Neuronal stem cell (in vitro differentiated cells): ENCODE measurements at regions not wholly inside any gene's neighbourhood (a gene's known extent, or its start where the extent isn't known, plus 50 kb on each side); places are given as distances from the start of the nearest gene placed in this dataset.
A peak's percentile ranks its signal among the peaks of the same experiment; 100 is the strongest.

Experiments
- DNase-seq: peaks from one replicate; pipeline ENCODE4 v3.0.0-alpha.2; 2013; ENCODE audit warnings: low spot score
- H2AFZ ChIP-seq: one replicate; pipeline ENCODE4 v1.6.1; 2013; ENCODE audit warnings: mild to moderate bottlenecking, low read length, inconsistent platforms
- H2AK5ac ChIP-seq: 2 replicates; pipeline ENCODE4 v1.6.1; 2013; ENCODE audit warnings: low read depth, mild to moderate bottlenecking, inconsistent platforms, low read length, moderate library complexity, mixed read lengths
- H2BK120ac ChIP-seq: 2 replicates; pipeline ENCODE4 v1.6.1; 2013; ENCODE audit warnings: low read depth, mild to moderate bottlenecking, inconsistent platforms, low read length, moderate library complexity, mixed read lengths
- H2BK12ac ChIP-seq: one replicate; pipeline ENCODE4 v1.6.1; 2013; ENCODE audit warnings: low read length, inconsistent platforms
- H2BK15ac ChIP-seq: 2 replicates; pipeline ENCODE4 v1.6.1; 2013; ENCODE audit warnings: mild to moderate bottlenecking, low read length, inconsistent platforms, mixed read lengths
- H2BK5ac ChIP-seq: one replicate; pipeline ENCODE4 v1.6.1; 2013; ENCODE audit warnings: inconsistent platforms, mild to moderate bottlenecking, low read length, moderate library complexity
- H3K14ac ChIP-seq: one replicate; pipeline ENCODE4 v1.6.1; 2013; ENCODE audit warnings: low read length, inconsistent platforms
- H3K18ac ChIP-seq: 2 replicates; pipeline ENCODE4 v1.6.1; 2013; ENCODE audit warnings: low read length, inconsistent platforms
- H3K23ac ChIP-seq: 2 replicates; pipeline ENCODE4 v1.6.1; 2013; ENCODE audit warnings: low read depth, mild to moderate bottlenecking, mixed read lengths, low read length, inconsistent platforms; ENCODE audit not compliant: poor library complexity
- H3K27ac ChIP-seq: replicated peaks from 3 replicates; pipeline ENCODE4 v1.5.1; 2013; ENCODE audit warnings: low read length, inconsistent platforms
- H3K27me3 ChIP-seq, 3 experiments: 2 replicates each; pipeline ENCODE4 v1.6.1; 2013; ENCODE audit warnings: low read length in 3 of 3, mild to moderate bottlenecking in 2 of 3, inconsistent platforms in 1 of 3, low read depth in 1 of 3, mixed read lengths in 1 of 3, moderate library complexity in 1 of 3; ENCODE audit not compliant: control insufficient read depth in 3 of 3, insufficient read depth in 3 of 3
- H3K36me3 ChIP-seq, 2 donors: replicated peaks in 1 of 2; 2 replicates each; pipeline ENCODE4 v1.6.1; 2013; ENCODE audit warnings: low read length in 2 of 2; ENCODE audit not compliant: control insufficient read depth in 2 of 2, insufficient read depth in 2 of 2
- H3K4ac ChIP-seq: 2 replicates; pipeline ENCODE4 v1.6.1; 2013; ENCODE audit warnings: inconsistent platforms, mild to moderate bottlenecking, low read length, moderate library complexity
- H3K4me1 ChIP-seq, 2 donors: 1 replicate in 1 of 2; 2 replicates in 1 of 2; pipeline ENCODE4 v1.6.1; 2013; ENCODE audit warnings: low read length in 2 of 2, low read depth in 1 of 2; ENCODE audit not compliant: control insufficient read depth in 2 of 2, insufficient read depth in 1 of 2
- H3K4me2 ChIP-seq: one replicate; pipeline ENCODE4 v1.6.1; 2013; ENCODE audit warnings: mild to moderate bottlenecking, low read length, inconsistent platforms; ENCODE audit not compliant: insufficient read depth, poor library complexity, severe bottlenecking
- H3K4me3 ChIP-seq, 2 donors: 2 replicates each; pipeline ENCODE4 v1.5.1; 2013; ENCODE audit warnings: low read length in 2 of 2, mild to moderate bottlenecking in 2 of 2, inconsistent platforms in 1 of 2, moderate library complexity in 1 of 2
- H3K79me1 ChIP-seq: one replicate; pipeline ENCODE4 v1.6.1; 2013; ENCODE audit warnings: low read depth, mild to moderate bottlenecking, inconsistent platforms, low read length, moderate library complexity
- H3K9ac ChIP-seq: one replicate; pipeline ENCODE4 v1.6.1; 2013; ENCODE audit warnings: mild to moderate bottlenecking, low read depth, low read length, inconsistent platforms; ENCODE audit not compliant: poor library complexity
- H3K9me3 ChIP-seq, 2 donors: replicated peaks in 1 of 2; 2 replicates each; pipeline versions ENCODE3 to v1.6.1; 2013; ENCODE audit warnings: low read length in 2 of 2, mild to moderate bottlenecking in 2 of 2, inconsistent platforms in 1 of 2, low read depth in 1 of 2, mixed read lengths in 1 of 2, moderate library complexity in 1 of 2; ENCODE audit not compliant: control insufficient read depth in 2 of 2, insufficient read depth in 1 of 2
- H4K8ac ChIP-seq: one replicate; pipeline ENCODE4 v1.6.1; 2013; ENCODE audit warnings: low read depth, mild to moderate bottlenecking, inconsistent platforms, low read length, moderate library complexity
- H4K91ac ChIP-seq: one replicate; pipeline ENCODE4 v1.6.1; 2013; ENCODE audit warnings: low read length, low read depth, mild to moderate bottlenecking, inconsistent platforms; ENCODE audit not compliant: poor library complexity
- WGBS, 2 donors: extraction: QIAGEN DNeasy Blood & Tissue Kit; methylation state at CpG; one replicate each; pipeline ENCODE4 v1.1.7; 2013; ENCODE audit warnings: missing lambda C conversion rate in 2 of 2, mixed read lengths in 1 of 2; ENCODE audit not compliant: insufficient read length in 2 of 2, insufficient replicate concordance in 1 of 2; ENCODE audit errors: extremely low coverage in 2 of 2; 5-methylcytosine and 5-hydroxymethylcytosine counted together

- Histone ChIP-seq H3K23ac (no peak overlapping the region), H4K91ac (no peak overlapping the region), H3K79me1 (no peaks in the 10 kb centered on the region), H3K4me2 (no peak overlapping the region), H3K27me3 (no peaks in the 10 kb centered on the region), H3K4me3 (no peak overlapping the region), H3K4me1 (no peaks in the 10 kb centered on the region), H3K36me3 (no peaks in the 10 kb centered on the region), H3K9ac (no peak overlapping the region), H3K18ac (no peak overlapping the region), H3K27ac (no peak overlapping the region), H2AK5ac (no peak overlapping the region), H2BK5ac (no peak overlapping the region), H2BK15ac (no peak overlapping the region), H4K8ac (no peak overlapping the region), H2AFZ (peak overlapping the region; percentile 9), H3K9me3 (peaks cover 0 to 3% of the 10 kb centered on the region in 2 donors), H2BK120ac (no peak overlapping the region), H3K4ac (no peak overlapping the region), H2BK12ac (no peak overlapping the region), H3K14ac (no peak overlapping the region)
- no peak for DNase-seq
- no CpG with 5 or more reads among the region's 1 CpG for WGBS, 2 donors
Measured at GRCh38 chr5:126062398-126063221, 360.6 kb upstream of the GRAMD2B start.

- H3K4me2 ChIP-seq = no peak overlapping the region
- WGBS, 2 donors = no CpG with 5 or more reads among the region's 3 CpGs
Measured at GRCh38 chr5:126065061-126065460, 358.1 kb upstream of the GRAMD2B start.

GRCh38 chr5:126066836-126067235 lies 356.4 kb upstream of the GRAMD2B start:
- H3K9me3 ChIP-seq = peaks cover 0 to 3% of the 10 kb centered on the region in 2 donors
- H3K4me1 ChIP-seq = no peaks in the 10 kb centered on the region
- H3K18ac ChIP-seq = no peak overlapping the region
- H2BK5ac ChIP-seq = no peak overlapping the region
- no peaks in the 10 kb centered on the region for H3K36me3 ChIP-seq
- no peak overlapping the region for H2AFZ ChIP-seq
- H3K27ac ChIP-seq = no peak overlapping the region
- H2BK15ac ChIP-seq = no peak overlapping the region
- no peak overlapping the region for H3K4ac ChIP-seq
- H2BK12ac ChIP-seq = no peak overlapping the region
- no peak overlapping the region for H3K9ac ChIP-seq
- no peak overlapping the region for H2BK120ac ChIP-seq
- no peaks in the 10 kb centered on the region for H3K27me3 ChIP-seq
- no peak overlapping the region for H4K8ac ChIP-seq
- no peaks in the 10 kb centered on the region for H3K79me1 ChIP-seq
- H3K14ac ChIP-seq = no peak overlapping the region
- no peak overlapping the region for H3K4me3 ChIP-seq
- no peak overlapping the region for H4K91ac ChIP-seq
- no peak overlapping the region for H3K23ac ChIP-seq
- DNase-seq = no peak
- WGBS, 2 donors = no CpG with 5 or more reads among the region's 4 CpGs
- no peak overlapping the region for H2AK5ac ChIP-seq
- H3K4me2 ChIP-seq = no peak overlapping the region

More at GRCh38 chr5:126065061-126065460, 358.1 kb upstream of the GRAMD2B start:
- peaks cover 0 to 3% of the 10 kb centered on the region in 2 donors for H3K9me3 ChIP-seq
- H3K4me1 ChIP-seq = no peaks in the 10 kb centered on the region
- H2AFZ ChIP-seq = no peak overlapping the region
- no peak overlapping the region for H3K4ac ChIP-seq
- no peak overlapping the region for H2BK12ac ChIP-seq
- H3K18ac ChIP-seq = no peak overlapping the region
- H2AK5ac ChIP-seq = no peak overlapping the region
- no peaks in the 10 kb centered on the region for H3K36me3 ChIP-seq
- H3K23ac ChIP-seq = no peak overlapping the region
- no peak overlapping the region for H4K8ac ChIP-seq
- H2BK15ac ChIP-seq = no peak overlapping the region
- H3K79me1 ChIP-seq = no peaks in the 10 kb centered on the region
- H2BK120ac ChIP-seq = no peak overlapping the region
- no peak overlapping the region for H4K91ac ChIP-seq
- no peak overlapping the region for H3K9ac ChIP-seq
- DNase-seq = no peak
- H3K4me3 ChIP-seq = no peak overlapping the region
- no peak overlapping the region for H3K14ac ChIP-seq
- no peak overlapping the region for H2BK5ac ChIP-seq
- no peak overlapping the region for H3K27ac ChIP-seq
- no peaks in the 10 kb centered on the region for H3K27me3 ChIP-seq

- no peak overlapping the region for H2AK5ac ChIP-seq
- H3K36me3 ChIP-seq = no peaks in the 10 kb centered on the region
- no peak overlapping the region for H3K14ac ChIP-seq
- no peak overlapping the region for H2AFZ ChIP-seq
- no peak overlapping the region for H2BK12ac ChIP-seq
- H3K18ac ChIP-seq = no peak overlapping the region
- H3K4ac ChIP-seq = no peak overlapping the region
- no peak overlapping the region for H2BK120ac ChIP-seq
- H4K8ac ChIP-seq = no peak overlapping the region
- H2BK15ac ChIP-seq = no peak overlapping the region
- H4K91ac ChIP-seq = no peak overlapping the region
- no peak for DNase-seq
- no peak overlapping the region for H3K9ac ChIP-seq
- no peaks in the 10 kb centered on the region for H3K4me1 ChIP-seq
- H3K79me1 ChIP-seq = no peaks in the 10 kb centered on the region
- WGBS, 2 donors = no CpG with 5 or more reads among the region's 2 CpGs
- H3K4me3 ChIP-seq = no peak overlapping the region
- no peak overlapping the region for H3K23ac ChIP-seq
- no peak overlapping the region for H2BK5ac ChIP-seq
- no peaks in the 10 kb centered on the region for H3K27me3 ChIP-seq
- H3K4me2 ChIP-seq = no peak overlapping the region
- peaks cover 0 to 3% of the 10 kb centered on the region in 2 donors for H3K9me3 ChIP-seq
- no peak overlapping the region for H3K27ac ChIP-seq
Measured at GRCh38 chr5:126067404-126067803, 355.8 kb upstream of the GRAMD2B start.
